ENCODE measurements at regions not wholly inside any gene's neighbourhood (a gene's known extent, or its start where the extent isn't known, plus 50 kb on each side); places are given as distances from the start of the nearest gene placed in this dataset.
"Not testable (repeated sequence)": the region's sequence is repeated elsewhere in the genome, so short reads cannot be mapped to it uniquely, and the experiment has no call there.

- no peak for DNase-seq
These were observed 75.3 kb downstream of the UTRN start for GRCh38 chr6:144360401-144360800.

GRCh38 chr6:144361016-144361415 lies 75.9 kb downstream of the UTRN start:
- DNase-seq, result no peak

- DNase-seq, result no peak
These were observed 77.2 kb downstream of the UTRN start for GRCh38 chr6:144362042-144363018.

GRCh38 chr6:144364208-144364720 lies 79.1 kb downstream of the UTRN start:
- DNase-seq, result no peak

- DNase-seq, result no peak
These were observed 79.6 kb downstream of the UTRN start for GRCh38 chr6:144364782-144365181.

GRCh38 chr6:144365271-144365670 lies 80.1 kb downstream of the UTRN start:
- DNase-seq, result no peak

GRCh38 chr6:144369696-144370095 lies 84.6 kb downstream of the UTRN start:
- DNase-seq, result not testable (repeated sequence)

GRCh38 chr6:144372116-144372515 lies 87.0 kb downstream of the UTRN start:
- DNase-seq, result no peak

GRCh38 chr6:144372611-144373594 lies 87.8 kb downstream of the UTRN start:
- DNase-seq, result no peak

GRCh38 chr6:144374525-144374924 lies 89.4 kb downstream of the UTRN start:
- not testable (repeated sequence) for DNase-seq

- no peak for DNase-seq
These were observed 92.6 kb downstream of the UTRN start for GRCh38 chr6:144377586-144378210.

GRCh38 chr6:144378437-144378836 lies 93.3 kb downstream of the UTRN start:
- no peak for DNase-seq

- DNase-seq, result no peak
These were observed 94.2 kb downstream of the UTRN start for GRCh38 chr6:144379356-144379755.

GRCh38 chr6:144381499-144381898 lies 96.4 kb downstream of the UTRN start:
- DNase-seq, result not testable (repeated sequence)

- no peak for DNase-seq
These were observed 98.2 kb downstream of the UTRN start for GRCh38 chr6:144383336-144383735.

- no peak for DNase-seq
These were observed 99.3 kb downstream of the UTRN start for GRCh38 chr6:144384427-144384826.

GRCh38 chr6:144389474-144389873 lies 104.3 kb downstream of the UTRN start:
- not testable (repeated sequence) for DNase-seq

GRCh38 chr6:144390202-144390601 lies 105.1 kb downstream of the UTRN start:
- DNase-seq, result no peak

- no peak for DNase-seq
These were observed 105.8 kb downstream of the UTRN start for GRCh38 chr6:144390886-144391285.

- DNase-seq, result no peak
These were observed 107.4 kb downstream of the UTRN start for GRCh38 chr6:144392536-144392935.

- no peak for DNase-seq
These were observed 109.1 kb downstream of the UTRN start for GRCh38 chr6:144394210-144394609.

GRCh38 chr6:144395014-144395413 lies 109.9 kb downstream of the UTRN start:
- no peak for DNase-seq

- no peak for DNase-seq
These were observed 110.7 kb downstream of the UTRN start for GRCh38 chr6:144395826-144396225.

All from NCI-H1930 (cell line).